ENCODE measurements at regions not wholly inside any gene's neighbourhood (a gene's known extent, or its start where the extent isn't known, plus 50 kb on each side); places are given as distances from the start of the nearest gene placed in this dataset.

DNA sequence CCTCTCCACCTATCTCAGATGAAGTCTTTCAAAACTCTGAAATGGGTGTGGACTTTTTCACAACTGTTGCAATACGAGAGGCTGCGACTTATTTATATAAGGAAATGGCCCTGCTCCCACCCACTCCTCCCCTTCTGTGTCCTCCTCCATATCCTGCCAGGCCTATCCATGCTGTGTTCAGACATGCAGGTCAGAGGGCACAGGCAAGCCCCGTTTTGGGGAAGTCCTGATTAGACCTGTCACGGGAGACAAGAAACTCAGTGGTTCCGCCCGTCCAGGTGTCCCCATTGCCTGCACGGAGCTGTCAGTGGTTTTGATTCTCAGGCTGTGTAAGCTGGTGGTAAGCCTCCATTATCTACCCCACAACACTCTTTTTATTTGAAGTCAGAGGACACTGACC lies 99.6 kb upstream of the MGAT5 start (continued):
- TF ChIP-seq, protein P1, sequence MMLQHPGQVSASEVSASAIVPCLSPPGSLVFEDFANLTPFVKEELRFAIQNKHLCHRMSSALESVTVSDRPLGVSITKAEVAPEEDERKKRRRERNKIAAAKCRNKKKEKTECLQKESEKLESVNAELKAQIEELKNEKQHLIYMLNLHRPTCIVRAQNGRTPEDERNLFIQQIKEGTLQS (IDR thresholded peaks at IDR 0.05; ENCODE audit: borderline replicate concordance, extremely low read depth, low read depth, low read length): no peak
- no peak for TF ChIP-seq MTA2 (IDR thresholded peaks at IDR 0.05; ENCODE audit: low read depth)
- TF ChIP-seq NR2C1 (IDR thresholded peaks at IDR 0.05): no peak
- no peak for TF ChIP-seq LARP7 (IDR thresholded peaks at IDR 0.05)
- TF ChIP-seq, protein P2, sequence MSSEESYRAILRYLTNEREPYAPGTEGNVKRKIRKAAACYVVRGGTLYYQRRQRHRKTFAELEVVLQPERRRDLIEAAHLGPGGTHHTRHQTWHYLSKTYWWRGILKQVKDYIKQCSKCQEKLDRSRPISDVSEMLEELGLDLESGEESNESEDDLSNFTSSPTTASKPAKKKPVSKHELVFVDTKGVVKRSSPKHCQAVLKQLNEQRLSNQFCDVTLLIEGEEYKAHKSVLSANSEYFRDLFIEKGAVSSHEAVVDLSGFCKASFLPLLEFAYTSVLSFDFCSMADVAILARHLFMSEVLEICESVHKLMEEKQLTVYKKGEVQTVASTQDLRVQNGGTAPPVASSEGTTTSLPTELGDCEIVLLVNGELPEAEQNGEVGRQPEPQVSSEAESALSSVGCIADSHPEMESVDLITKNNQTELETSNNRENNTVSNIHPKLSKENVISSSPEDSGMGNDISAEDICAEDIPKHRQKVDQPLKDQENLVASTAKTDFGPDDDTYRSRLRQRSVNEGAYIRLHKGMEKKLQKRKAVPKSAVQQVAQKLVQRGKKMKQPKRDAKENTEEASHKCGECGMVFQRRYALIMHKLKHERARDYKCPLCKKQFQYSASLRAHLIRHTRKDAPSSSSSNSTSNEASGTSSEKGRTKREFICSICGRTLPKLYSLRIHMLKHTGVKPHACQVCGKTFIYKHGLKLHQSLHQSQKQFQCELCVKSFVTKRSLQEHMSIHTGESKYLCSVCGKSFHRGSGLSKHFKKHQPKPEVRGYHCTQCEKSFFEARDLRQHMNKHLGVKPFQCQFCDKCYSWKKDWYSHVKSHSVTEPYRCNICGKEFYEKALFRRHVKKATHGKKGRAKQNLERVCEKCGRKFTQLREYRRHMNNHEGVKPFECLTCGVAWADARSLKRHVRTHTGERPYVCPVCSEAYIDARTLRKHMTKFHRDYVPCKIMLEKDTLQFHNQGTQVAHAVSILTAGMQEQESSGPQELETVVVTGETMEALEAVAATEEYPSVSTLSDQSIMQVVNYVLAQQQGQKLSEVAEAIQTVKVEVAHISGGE (CRISPR knock-in tag; IDR thresholded peaks at IDR 0.05): no peak
- TF ChIP-seq SMAD1 (IDR thresholded peaks at IDR 0.05; ENCODE audit: low read depth, partially characterized antibody): no peak
- no peak for TF ChIP-seq MYB (IDR thresholded peaks at IDR 0.05; ENCODE audit: borderline replicate concordance, low read depth, low read length)
- no peak; the same call in 1 of the 2 replicates for TF ChIP-seq POLR2A (IDR thresholded peaks at IDR 0.05; ENCODE audit: low read depth, low read length)
- no peak for TF ChIP-seq CHD2 (IDR thresholded peaks at IDR 0.05; ENCODE audit: borderline replicate concordance, low read depth, low read length)
- TF ChIP-seq SP1 (IDR thresholded peaks at IDR 0.05; ENCODE audit: low read depth, low read length): no peak
- TF ChIP-seq, protein P3, sequence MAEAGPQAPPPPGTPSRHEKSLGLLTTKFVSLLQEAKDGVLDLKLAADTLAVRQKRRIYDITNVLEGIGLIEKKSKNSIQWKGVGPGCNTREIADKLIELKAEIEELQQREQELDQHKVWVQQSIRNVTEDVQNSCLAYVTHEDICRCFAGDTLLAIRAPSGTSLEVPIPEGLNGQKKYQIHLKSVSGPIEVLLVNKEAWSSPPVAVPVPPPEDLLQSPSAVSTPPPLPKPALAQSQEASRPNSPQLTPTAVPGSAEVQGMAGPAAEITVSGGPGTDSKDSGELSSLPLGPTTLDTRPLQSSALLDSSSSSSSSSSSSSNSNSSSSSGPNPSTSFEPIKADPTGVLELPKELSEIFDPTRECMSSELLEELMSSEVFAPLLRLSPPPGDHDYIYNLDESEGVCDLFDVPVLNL (IDR thresholded peaks at IDR 0.05; ENCODE audit: low read depth, low read length): no peak
- TF ChIP-seq DPF2 (IDR thresholded peaks at IDR 0.05): no peak
- no peak for TF ChIP-seq ZNF622 (IDR thresholded peaks at IDR 0.05)
- TF ChIP-seq NR2F1 (conservative IDR thresholded peaks at IDR 0.05): 0 out of 2 replicates have a peak, but pooled peaks have one; percentile 30
- TF ChIP-seq, protein P4, sequence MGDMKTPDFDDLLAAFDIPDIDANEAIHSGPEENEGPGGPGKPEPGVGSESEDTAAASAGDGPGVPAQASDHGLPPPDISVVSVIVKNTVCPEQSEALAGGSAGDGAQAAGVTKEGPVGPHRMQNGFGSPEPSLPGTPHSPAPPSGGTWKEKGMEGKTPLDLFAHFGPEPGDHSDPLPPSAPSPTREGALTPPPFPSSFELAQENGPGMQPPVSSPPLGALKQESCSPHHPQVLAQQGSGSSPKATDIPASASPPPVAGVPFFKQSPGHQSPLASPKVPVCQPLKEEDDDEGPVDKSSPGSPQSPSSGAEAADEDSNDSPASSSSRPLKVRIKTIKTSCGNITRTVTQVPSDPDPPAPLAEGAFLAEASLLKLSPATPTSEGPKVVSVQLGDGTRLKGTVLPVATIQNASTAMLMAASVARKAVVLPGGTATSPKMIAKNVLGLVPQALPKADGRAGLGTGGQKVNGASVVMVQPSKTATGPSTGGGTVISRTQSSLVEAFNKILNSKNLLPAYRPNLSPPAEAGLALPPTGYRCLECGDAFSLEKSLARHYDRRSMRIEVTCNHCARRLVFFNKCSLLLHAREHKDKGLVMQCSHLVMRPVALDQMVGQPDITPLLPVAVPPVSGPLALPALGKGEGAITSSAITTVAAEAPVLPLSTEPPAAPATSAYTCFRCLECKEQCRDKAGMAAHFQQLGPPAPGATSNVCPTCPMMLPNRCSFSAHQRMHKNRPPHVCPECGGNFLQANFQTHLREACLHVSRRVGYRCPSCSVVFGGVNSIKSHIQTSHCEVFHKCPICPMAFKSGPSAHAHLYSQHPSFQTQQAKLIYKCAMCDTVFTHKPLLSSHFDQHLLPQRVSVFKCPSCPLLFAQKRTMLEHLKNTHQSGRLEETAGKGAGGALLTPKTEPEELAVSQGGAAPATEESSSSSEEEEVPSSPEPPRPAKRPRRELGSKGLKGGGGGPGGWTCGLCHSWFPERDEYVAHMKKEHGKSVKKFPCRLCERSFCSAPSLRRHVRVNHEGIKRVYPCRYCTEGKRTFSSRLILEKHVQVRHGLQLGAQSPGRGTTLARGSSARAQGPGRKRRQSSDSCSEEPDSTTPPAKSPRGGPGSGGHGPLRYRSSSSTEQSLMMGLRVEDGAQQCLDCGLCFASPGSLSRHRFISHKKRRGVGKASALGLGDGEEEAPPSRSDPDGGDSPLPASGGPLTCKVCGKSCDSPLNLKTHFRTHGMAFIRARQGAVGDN (IDR thresholded peaks at IDR 0.05): no peak; the same call in 1 of the 2 replicates
- no peak for TF ChIP-seq ZNF384 (IDR thresholded peaks at IDR 0.05; ENCODE audit: borderline replicate concordance, low read depth, low read length)
- no peak for TF ChIP-seq MXI1 (IDR thresholded peaks at IDR 0.05; ENCODE audit: low read depth, low read length)
- no peak for TF ChIP-seq POLR2AphosphoS5 (IDR thresholded peaks at IDR 0.05; ENCODE audit: low read length)
- TF ChIP-seq MEF2B (IDR thresholded peaks at IDR 0.05; ENCODE audit: partially characterized antibody, poor library complexity, severe bottlenecking): no peak
- no peak for TF ChIP-seq HDAC2 (IDR thresholded peaks at IDR 0.05)
- TF ChIP-seq, protein P5, sequence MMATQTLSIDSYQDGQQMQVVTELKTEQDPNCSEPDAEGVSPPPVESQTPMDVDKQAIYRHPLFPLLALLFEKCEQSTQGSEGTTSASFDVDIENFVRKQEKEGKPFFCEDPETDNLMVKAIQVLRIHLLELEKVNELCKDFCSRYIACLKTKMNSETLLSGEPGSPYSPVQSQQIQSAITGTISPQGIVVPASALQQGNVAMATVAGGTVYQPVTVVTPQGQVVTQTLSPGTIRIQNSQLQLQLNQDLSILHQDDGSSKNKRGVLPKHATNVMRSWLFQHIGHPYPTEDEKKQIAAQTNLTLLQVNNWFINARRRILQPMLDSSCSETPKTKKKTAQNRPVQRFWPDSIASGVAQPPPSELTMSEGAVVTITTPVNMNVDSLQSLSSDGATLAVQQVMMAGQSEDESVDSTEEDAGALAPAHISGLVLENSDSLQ (IDR thresholded peaks at IDR 0.05): no peak
- peak; percentile 69 for TF ChIP-seq RUNX3 (IDR thresholded peaks at IDR 0.05; ENCODE audit: low read length)
- no peak for TF ChIP-seq EP300 (IDR thresholded peaks at IDR 0.05; ENCODE audit: borderline replicate concordance in 1 of 2, control insufficient read depth in 1 of 2, low read depth in 2 of 2, low read length in 2 of 2)

All from GM12878 (cell line).